Epithelial cell of proximal tubule (primary cell): ENCODE measurements at regions not wholly inside any gene's neighbourhood (a gene's known extent, or its start where the extent isn't known, plus 50 kb on each side); places are given as distances from the start of the nearest gene placed in this dataset.

Experiments used
- DNase-seq: peaks from one replicate; pipeline ENCODE4 v3.0.0-alpha.2; 2011; ENCODE audit warnings: low read depth
- H3K4me3 ChIP-seq: 2 replicates; pipeline ENCODE4 v1.5.1; 2011; ENCODE audit warnings: low read depth, mild to moderate bottlenecking, low read length
- CTCF ChIP-seq: conservative IDR thresholded peaks from 2 replicates; pipeline ENCODE4 v1.5.1; 2012; ENCODE audit warnings: low read depth, mild to moderate bottlenecking, low read length

GRCh38 chr5:176722757-176723156, 75.5 kb downstream of the TSPAN17 start:
- no peak for TF ChIP-seq CTCF
- no peak overlapping the region for H3K4me3 ChIP-seq
- DNase-seq: no peak

GRCh38 chr5:176723440-176723839, 76.2 kb downstream of the TSPAN17 start:
- no peak for DNase-seq
- TF ChIP-seq CTCF: no peak
- H3K4me3 ChIP-seq: no peak overlapping the region

DNA sequence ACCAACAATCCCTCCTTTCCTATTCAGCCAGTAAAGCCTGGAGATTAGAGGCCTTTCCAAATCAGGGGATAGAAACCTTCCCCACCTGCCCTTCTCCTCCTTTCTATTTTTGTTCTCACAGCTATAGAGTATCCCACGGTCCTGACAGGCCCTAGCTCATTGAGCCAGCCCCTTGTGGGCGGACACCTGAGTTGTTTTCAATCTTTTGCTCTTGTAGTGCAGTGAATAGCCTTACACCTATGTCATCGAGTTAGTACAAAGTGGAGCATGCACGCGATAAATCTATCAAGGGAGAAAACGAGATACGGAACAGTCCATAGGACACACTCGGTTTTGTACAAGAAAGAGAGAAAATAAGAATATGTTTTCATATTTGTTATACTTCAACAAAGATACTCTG, 77.2 kb downstream of the TSPAN17 start:
- no peak overlapping the region for H3K4me3 ChIP-seq
- TF ChIP-seq CTCF: no peak
- DNase-seq: no peak

DNA sequence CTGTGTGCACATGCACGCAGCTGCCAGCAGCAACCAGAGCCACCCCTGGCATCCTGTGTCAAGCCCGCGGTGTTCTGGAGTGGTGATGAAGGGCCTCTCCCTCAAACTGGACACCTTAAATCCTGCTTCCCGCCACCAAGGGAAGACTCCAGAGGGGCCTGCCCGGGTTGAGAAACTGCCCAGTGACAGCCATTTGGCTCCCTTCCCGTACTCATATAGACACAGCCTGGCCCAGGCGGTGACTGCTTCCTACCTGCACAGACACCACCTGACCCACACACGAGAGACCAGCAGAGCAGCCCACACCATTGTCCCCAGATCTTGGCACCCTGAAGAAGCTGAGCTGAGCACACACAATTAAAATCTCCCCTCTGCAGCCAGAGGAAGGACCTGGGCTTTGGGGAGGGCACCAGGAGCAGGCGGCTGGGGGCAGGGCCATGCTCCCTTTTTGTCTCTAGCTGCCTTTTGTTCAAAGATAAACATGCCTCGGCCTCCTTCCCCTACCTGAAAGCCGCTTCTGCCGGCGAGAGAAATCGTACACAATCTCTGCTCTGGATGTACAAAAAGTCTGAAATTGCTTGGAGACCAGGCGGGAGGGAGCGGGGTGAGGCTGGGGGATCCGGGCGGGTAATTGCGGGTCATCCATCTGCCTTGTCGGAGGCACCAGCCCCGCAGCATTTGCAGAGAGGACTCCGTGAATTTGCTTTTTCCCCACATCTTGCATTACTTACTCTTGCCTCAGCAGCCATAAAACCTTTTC, 78.4 kb downstream of the TSPAN17 start:
- no peak for DNase-seq
- TF ChIP-seq CTCF: no peak
- no peak overlapping the region for H3K4me3 ChIP-seq

GRCh38 chr5:176726746-176727527, 79.7 kb downstream of the TSPAN17 start:
- TF ChIP-seq CTCF: no peak

GRCh38 chr5:176727528-176727900, 80.2 kb downstream of the TSPAN17 start:
- no peak for TF ChIP-seq CTCF
- DNase-seq: no peak
- no peak overlapping the region for H3K4me3 ChIP-seq

More at GRCh38 chr5:176726746-176727527, 79.7 kb downstream of the TSPAN17 start:
- no peak for DNase-seq
- H3K4me3 ChIP-seq: no peak overlapping the region
